NCI-H2107 (cell line): ENCODE measurements at regions not wholly inside any gene's neighbourhood (a gene's known extent, or its start where the extent isn't known, plus 50 kb on each side); places are given as distances from the start of the nearest gene placed in this dataset.
"Not testable (repeated sequence)": the region's sequence is repeated elsewhere in the genome, so short reads cannot be mapped to it uniquely, and the experiment has no call there.

ENCODE experiments used
- DNase-seq: peaks from one replicate; lab custom pipeline; 2025; lab: John Stamatoyannopoulos, UW

DNA sequence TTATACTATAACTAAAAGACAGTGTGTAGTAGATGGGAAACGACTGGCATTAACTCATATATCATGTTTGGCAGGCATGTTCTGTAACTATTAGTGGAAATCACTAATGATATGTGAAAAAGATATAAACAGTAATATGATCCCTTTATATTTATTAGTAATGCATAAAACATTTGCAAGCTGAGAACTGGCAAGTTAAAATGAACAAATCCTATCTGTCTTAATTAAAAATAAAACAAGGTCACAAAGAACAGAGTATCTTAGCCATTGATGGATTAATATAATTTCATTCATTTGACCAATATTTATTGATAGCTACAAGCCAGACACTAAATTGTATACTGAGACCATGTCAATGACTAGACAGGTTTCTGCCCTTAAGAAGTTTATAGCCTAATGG lies 154.5 kb downstream of the CRPPA start:
- no peak for DNase-seq

DNA sequence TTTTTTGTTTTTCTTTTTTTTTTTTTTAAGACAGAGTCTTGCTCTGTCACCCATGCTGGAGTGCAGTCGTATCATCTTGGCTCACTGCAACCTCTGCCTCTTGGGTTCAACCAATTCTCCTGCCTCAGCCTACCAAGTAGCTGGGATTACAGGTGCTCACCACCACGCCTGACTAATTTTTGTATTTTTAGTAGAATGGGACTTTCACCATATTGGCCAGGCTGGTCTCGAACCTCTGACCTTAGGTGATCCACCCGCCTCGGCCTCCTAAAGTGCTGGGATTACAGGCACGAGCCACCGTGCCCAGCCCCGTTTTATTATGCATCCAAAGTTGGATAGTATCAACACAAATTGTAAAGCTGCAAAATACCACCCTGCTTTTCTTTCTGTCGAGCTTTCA lies 154.9 kb downstream of the CRPPA start:
- DNase-seq = not testable (repeated sequence)

DNA sequence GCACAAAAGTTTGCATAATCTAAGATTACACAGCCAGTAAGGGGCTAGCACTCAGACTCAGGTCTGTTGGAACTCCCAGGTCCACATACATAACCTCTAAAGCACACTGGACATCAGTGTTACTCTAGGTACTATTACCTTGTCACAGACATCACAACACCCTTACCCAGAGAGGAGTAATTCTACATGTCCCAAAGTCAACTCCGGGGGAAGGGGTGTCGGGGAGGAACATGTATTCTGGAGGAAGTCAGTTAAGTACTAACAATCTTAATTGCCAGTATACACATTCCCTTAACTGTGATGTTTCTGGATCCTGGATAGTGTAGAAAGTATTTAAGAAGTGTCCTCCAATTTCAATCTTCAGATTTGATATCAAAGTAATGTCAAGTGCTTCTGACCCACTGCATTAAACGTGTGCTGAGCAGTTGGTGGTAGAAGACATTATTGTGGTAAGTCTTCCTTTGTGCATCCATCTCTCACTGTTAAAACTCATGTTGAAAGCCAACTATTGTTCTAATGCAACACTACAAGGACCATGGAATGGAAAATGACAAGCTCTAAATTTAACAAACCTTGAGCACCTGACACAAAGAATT lies 155.4 kb downstream of the CRPPA start:
- DNase-seq = no peak

DNA sequence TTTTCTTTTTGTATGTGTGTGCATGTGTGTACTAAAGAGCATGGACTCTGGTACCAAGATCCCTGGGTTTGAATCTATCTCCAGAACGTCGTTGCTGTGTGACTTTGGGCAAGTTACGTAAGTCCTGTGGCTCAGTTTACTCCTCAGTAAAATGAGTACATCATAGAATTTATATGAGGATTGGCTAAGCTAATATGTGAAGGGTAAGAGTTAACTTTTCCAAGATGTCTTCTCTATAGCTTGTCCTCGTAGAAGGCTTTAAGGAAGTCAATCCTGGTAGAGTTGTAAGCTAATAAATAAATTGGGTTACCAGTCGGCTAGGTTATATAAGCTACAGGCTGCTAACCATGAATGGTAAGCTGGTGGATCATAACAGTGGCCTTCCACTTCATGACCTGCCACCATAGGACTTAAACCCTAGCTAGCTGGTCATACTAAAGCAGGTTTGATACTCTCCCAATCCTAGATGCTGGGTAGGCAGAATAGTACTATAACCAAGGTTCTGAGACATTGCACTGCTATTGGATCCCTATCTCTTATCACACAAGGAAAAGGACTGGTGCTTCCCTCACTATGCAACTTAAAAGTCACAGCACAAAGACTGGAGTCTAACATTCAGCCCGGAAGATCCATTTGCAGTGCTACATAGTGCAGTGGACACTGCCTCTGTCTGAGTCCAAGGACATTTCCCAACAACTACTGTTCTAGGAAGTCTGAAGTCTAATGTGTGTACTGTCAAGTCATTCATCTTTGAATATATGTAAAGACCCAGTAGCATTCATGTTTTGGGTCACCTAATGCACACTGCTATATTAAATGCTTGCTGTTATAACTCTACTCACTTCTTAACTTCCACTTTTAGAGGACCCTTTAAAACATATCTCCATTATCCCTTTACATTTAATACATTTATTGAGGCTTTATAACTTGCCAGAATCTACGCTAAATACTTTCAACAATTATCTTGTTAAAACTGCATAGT lies 156.2 kb downstream of the CRPPA start:
- DNase-seq = no peak

DNA sequence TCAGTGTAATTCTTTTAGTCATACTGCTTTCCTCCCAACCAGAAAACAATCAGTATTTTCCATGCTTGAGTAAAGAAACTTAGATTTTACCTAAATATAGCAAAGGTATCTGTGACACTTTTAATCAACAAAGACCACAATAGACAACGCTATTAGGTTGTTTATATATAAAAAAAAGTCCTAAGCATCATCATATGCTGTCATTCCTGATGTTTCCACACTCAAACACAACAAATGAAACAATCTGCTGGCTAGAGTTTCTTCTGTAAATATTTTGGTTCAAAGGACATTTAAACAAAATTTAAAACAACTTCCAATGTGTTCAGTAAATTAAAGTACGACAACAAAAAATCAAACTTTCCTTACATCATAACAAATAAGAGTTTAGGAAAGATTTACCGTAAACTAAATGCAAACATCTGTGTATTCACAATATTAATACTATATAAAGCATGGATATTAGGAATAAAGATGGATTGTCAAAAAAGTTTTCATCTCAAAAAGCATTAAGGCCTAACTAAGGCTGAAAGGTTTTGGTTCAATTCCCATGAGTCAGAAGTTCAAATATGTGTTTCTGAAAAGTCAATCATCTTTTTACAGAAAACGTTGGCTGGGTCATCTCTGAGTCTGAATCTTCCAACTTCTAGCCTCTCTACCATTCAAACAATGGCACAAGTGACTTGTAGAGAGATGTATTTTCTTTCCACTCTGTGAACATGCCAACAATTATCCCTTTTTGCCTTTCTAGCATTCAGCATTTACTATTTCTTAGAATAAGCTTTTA lies 157.1 kb downstream of the CRPPA start:
- no peak for DNase-seq

DNA sequence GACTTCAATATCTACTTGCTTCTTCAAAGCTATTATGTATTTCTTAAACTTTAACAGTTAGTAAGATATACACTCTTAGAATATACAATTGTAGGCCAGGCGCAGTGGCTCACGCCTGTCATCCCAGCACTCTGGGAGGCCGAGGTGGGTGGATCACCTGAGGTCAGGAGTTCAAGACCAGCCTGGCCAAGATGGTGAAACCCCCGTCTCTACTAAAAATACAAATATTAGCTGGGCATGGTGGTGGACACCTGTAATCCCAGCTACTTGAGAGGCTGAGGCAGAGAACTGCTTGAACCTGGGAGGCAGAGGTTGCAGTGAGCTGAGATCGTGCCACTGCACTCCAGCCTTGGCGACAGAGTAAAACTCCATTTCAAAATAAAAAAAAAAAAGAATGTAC lies 158.0 kb downstream of the CRPPA start:
- not testable (repeated sequence) for DNase-seq

DNA sequence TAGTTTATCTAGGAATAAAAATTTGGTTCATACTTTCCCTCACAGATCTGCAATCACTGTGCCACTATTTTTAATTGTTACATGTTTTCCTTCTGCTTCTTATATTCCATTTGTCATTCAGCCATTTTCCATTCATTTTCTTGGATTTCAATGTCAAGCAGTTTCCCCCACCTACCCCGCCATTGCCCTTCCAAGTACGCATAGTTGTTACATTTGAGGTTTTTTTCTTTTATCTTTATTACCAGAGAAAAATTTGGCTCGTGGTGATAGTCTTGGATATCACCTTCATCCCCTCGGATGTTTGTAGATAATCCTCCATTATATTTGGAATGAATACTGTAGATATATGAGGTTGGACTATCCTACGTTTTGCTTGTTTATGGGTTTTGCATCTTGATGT lies 159.7 kb downstream of the CRPPA start:
- DNase-seq = no peak

DNA sequence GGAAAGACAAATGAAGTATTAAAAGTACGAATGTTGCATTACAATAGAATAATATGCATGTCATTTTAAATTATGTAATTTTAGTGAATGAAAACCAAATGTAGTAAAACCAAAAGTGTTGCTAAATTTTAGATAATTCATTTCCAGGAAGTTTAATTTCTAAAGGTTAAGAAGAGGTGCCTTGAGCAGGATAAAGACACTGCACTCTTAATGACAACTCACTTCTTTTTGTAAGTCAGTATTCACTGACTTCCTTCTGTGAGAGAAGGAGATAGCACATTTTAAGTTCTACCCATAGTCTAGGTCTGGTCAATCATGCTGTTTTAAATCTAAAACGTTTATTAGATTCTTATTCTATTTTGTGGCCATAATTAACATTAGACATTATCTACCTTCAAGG lies 160.2 kb downstream of the CRPPA start:
- no peak for DNase-seq

DNA sequence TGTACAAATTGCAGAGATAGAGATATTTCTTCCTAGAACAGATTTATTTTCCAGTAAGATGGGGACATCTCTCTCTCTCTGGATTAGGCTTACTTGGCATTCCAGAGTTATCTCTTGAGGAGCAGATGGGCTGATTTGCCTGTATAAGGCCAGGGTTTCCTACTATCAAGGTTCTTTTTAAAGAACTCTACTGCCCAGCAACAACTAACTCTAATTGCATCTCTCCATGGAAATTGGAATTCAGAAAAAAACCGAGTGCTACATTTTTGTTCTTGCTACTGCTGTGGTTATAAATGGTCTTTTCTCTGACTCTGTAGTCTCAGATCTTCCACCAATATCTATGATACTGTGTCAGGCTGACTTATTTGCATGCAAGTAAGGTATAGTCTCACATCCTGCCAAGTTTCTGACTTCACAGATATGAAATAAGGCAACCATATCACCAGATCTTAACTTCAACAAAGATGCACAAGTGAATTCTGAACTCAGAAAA lies 161.1 kb downstream of the CRPPA start:
- no peak for DNase-seq

DNA sequence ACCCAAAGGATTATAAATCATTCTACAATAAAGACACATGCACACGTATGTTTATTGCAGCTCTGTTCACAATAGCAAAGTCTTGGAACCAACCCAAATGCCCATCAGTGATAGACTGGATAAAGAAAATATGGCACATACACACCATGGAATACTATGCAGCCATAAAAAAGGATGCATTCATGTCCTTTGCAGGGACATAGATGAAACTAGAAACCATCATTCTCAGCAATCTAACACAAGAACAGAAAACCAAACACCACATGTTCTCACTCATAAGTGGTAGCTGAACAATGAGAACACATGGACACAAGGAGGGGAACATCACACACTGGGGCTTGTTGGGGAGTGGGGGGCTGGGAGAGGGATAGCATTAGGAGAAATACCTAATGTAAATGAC lies 164.9 kb downstream of the CRPPA start:
- DNase-seq = not testable (repeated sequence)

DNA sequence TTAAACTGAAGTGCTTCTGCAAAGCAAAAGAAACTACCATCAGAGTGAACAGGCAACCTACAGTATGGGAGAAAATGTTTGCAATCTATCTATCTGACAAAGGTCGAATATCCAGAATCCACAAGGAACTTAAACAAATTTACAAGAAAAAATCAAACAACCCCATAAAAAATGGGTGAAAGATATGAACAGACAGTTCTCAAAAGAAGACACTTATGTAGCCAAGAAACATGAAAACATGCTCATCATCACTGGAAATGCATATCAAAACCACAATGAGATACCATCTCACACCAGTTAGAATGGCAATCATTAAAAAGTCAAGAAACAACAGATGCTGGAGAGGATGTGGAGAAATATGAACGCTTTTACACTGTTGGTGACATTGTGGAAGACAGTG lies 165.4 kb downstream of the CRPPA start:
- DNase-seq = not testable (repeated sequence)

DNA sequence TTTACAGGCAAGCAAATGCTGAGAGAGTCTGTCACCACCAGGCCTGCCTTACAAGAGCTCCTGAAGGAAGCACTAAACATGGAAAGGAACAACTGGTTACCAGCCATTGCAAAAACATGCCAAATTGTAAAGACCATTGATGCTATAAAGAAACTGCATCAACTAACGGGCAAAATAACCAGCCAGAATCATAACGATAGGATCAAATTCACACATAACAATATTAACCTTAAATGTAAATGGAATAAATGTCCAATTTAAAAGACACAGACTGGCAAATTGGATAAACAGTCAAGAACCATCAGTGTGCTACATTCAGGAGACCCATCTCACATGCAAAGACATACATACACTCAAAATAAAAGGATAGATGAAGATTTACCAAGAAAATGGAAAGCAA lies 170.7 kb downstream of the CRPPA start:
- not testable (repeated sequence) for DNase-seq

DNA sequence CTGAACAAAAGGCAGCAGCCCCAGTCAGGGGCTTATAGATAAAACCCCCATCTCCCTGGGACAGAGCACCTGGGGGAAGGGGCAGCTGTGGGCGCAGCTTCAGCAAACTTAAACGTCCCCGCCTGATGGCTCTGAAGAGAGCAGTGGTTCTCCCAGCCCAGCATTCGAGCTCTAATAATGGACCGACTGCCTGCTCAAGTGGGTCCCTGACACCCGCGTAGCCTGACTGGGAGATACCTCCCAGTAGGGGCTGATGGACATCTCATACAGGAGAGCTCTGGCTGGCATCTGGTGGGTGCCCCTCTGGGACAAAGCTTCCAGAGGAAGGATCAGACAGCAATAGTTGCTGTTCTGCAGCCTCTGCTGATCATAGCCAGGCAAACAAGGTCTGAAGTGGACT lies 172.1 kb downstream of the CRPPA start:
- DNase-seq = not testable (repeated sequence)

DNA sequence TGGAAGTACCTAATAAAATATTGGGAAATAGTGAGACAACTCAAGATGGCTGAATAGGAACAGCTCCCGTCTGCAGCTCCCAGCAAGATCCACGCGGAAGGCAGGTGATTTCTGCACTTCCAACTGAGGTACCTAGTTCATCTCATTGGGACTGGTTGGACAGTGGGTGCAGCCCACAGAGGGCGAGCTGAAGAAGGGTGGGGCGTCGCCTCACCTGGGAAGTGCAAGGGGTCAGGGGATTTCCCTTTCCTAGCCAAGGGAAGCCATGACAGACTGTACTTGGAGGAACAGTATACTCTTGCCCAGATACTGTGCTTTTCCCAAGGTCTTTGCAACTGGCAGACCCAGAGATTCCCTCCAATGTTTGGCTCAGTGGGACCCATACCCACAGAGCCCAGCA lies 172.8 kb downstream of the CRPPA start:
- not testable (repeated sequence) for DNase-seq

DNA sequence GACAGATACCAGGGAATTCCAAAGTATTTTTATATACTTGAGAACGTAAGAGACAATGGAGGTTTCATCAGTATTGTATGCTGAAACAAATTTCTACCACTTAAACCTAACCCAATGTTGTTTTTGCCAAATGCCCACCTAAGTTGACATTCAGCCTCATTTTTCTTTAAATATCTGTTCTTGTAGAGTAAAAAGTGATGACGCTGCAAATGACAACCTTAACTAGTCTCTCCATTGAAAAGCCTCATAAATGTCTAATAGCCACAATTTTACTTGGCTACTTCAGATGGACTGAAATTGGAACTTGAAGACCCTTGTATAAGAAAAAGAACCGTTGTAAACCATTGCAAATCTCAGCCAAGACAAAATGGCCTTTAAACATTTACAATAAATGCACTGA lies 176.9 kb downstream of the CRPPA start:
- DNase-seq = no peak

DNA sequence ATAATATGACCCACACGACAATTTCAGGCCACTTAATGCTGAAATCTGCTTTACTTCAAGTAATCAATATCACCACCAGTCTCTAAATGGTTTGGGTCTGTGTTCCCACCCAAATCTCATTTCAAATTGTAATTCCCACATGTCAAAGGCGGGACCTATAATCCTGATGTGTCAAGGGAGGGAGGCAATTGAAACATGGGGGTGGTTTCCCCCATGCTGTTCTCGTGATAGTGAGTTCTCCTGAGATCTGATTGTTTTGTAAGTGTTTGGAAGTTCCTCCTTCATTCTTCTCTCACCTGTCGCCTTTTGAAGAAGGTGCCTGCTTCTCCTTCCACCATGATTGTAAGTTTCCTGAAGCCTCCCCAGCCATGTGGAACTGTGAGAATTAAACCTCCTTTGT lies 178.4 kb downstream of the CRPPA start:
- no peak for DNase-seq

DNA sequence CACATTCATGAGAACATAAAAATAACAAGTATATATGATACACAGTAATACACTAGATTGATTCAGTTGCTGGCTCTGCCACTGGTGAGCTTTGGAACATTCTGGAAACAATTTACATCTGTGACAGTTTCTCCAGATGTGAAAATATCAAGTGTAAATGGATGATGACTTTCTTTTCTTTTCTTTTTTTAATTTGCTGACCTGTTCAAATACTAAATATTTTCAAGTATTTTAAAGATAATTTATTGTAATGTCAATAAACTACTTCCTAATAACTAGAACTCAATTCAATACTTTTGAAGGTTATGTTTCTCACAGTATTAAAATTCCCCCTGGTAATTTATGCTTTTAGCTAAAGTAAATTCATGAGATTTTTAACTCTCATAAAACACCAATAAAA lies 180.3 kb downstream of the CRPPA start:
- no peak for DNase-seq

DNA sequence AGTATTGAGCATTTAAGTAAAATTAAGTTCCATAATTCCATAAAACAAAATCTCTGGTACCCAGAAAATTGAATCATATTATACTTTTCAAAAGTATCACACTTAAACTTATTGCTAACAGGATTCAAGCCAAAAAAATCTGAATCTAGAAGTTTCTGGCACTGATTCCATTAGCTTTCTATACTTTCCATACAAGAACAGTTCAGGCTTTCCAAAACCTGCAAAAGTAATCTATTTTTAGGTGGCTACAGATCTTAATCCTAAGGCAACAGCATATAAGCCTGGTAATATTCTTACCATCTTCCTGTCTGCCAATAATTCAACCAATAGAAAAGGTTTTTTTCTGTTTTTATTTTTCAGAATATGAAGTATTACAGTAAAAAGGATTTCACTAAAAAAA lies 185.0 kb downstream of the CRPPA start:
- DNase-seq = no peak

DNA sequence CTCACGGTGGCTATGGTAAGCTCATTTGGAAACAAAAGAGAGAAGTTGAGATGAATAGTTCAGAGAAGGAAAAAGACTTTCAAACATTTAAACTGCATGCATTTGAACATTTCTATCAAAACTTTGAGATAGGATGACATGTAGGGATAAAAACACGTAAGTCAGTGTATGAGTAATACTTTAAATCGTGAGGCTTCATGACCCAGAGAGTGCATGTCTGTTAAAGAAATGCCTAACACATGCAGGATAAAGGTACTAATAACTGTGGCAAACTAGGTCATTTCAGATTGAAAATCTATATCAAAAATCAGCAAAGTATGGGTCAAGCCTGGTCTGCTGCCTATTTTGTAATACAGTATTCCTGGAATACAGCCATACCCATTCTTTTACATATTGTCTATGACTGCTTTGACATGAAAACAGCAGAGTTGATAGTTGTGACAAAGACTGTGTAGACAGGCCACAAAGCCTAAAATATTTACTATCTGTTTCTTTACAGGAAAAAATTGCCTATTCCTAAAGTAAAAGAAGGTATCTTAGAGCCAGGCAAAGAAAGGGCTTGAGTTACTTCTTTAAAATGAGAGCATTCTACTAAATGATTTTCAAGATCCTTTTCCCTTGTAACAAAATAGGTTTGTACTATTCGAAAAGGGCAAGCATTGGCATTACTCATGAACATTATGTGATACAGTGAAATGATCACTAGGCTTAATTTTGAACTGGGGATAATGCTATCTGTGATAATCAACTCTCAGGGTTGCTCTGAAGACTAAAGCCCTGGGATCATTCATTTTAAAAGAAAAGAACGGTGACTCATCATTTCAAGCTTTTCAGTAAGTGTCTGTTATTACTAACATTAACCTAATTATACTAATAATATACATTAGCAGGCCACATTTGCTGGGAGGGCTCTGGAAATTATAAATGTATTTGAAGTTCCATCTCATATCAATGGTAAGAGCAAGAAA lies 185.9 kb downstream of the CRPPA start:
- DNase-seq = no peak

DNA sequence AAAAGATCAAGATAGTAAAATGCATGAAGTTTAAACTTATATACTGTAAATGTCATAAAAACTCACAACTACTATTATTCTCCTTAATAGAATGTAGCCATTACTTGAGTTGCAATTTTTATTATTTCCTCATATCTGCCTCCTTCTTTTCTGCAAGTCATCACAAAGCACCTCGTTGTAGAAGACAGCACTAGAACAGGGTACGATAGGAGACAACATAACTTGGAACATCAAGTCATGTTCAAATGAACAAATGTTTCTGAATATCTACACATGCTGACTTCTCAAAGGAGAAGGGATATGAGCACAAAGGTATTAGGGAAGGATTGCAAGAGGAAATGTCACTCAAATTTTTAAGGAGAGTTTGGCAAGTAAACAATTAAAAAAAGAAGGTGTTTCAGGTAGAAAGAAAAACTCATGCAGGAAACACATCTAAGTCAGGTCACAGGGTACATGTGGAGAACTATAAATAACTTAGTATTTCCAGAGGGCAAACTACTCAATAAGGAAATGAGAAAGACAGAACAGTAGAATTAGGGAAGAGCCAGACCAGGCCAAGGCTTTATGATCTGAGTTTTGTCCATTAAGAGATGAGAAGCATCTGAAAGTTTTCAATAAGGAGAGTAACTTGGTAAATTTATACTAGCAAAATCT lies 186.7 kb downstream of the CRPPA start:
- DNase-seq = no peak

DNA sequence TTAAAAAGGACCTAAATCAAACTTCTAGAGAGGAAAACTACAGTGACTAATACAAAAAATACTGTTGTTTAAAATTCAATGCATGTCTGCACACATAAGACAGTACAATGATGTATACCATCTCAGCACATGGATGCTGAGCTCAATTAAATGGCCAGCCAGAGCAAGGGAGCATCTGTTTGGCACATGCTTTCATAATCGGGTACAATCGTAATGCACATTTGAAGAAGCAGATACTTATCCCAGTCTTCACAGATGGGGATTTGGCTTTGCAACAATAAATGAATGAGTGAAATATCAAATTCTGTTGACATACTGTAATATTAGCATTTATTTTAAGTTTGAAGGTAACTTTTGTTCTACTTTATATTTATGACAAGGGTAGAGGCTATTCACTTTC lies 187.8 kb downstream of the CRPPA start:
- DNase-seq = no peak
